GM19238 (cell line): ENCODE measurements at regions not wholly inside any gene's neighbourhood (a gene's known extent, or its start where the extent isn't known, plus 50 kb on each side); places are given as distances from the start of the nearest gene placed in this dataset.

Source experiments
- DNase-seq: peaks from one replicate; pipeline ENCODE4 v3.0.0; 2011; ENCODE audit warnings: low spot score; ENCODE audit not compliant: insufficient read length

DNA sequence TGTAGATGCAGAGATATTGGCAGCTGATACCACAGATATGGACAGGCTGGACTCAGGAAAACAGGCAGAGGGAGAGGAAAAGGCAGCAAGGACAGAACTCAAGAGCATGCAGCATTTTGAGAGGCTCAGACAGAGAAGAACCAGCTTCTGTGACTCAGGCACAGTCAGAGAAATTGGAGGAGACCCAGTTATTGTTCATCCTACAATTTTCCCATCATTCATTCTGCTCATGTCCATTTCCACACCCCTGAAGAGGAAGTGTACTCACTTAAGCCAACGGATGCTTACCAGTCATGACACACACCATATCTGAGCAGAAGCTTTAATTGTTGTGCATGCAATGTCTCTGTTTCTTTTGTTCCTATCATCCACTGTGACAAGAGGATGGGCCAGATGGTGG is 359.8 kb upstream of the HTR2A start:
- DNase-seq, result no peak

DNA sequence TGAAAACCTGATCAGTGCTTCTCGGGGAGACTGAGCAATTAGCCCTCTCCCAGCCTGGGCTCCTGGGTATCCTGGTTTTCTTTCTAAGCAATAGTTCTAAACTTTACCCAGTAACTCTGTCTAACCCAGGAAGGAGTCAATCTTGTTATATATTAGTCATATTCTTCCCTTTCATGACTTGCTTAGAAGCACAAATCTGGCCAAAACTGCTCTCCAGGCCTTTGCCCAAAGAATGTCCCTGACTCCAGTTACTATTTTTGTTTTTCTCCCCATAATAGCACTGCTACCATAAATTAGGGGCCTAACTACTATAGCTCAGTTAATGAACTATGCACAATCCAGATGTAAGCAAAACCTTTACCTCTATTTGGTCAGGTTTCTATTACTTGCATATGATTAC is 355.8 kb upstream of the HTR2A start:
- DNase-seq, result no peak

- no peak for DNase-seq
Observed at GRCh38 chr13:47251771-47252170, 354.9 kb upstream of the HTR2A start.

GRCh38 chr13:47250146-47250545 is 353.3 kb upstream of the HTR2A start:
- DNase-seq, result no peak

- DNase-seq, result no peak
Observed at GRCh38 chr13:47249266-47249665, 352.4 kb upstream of the HTR2A start.

DNA sequence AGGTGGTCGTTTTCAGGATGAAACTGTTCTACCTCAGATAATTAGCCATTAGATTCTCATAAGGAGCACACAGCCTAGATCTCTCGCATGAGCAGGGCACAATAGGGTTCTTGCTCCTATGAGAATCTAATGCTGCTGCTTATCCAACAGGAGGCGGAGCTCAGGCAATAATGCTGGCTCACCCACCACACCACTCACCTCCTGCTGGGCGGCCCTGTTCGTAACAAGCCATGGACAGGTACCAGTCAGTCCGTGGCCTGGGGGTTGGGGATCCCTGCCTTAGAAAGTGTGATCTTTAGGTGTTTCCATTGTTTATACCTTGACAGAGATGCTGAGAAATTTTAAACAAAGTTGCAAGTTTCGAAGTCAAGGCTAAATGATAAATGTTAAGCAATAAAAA is 344.6 kb upstream of the HTR2A start:
- no peak for DNase-seq

- DNase-seq, result no peak
Observed at GRCh38 chr13:47239025-47239424, 342.2 kb upstream of the HTR2A start.

GRCh38 chr13:47237571-47237970 is 340.7 kb upstream of the HTR2A start:
- no peak for DNase-seq

DNA sequence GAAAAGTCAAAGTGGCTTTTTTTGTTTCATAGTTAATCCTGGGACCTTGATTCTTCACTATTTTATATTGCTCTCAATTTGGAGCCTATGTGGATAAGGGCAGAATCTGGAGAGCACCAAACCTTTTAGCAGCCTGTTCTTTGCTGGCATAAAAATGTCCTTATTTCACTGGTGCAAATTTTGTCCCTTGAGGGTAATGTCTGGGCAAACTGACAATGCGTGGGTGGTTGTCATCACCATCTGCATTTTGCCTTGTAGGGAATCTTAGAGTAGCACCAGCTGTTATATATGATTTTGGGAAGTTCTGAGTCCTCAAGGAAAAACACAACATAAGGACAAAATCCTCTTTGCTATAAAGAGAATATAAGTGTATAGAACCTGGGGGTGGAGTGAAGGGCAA is 336.9 kb upstream of the HTR2A start:
- DNase-seq, result no peak

GRCh38 chr13:47232516-47232915 is 335.7 kb upstream of the HTR2A start:
- DNase-seq, result no peak

DNA sequence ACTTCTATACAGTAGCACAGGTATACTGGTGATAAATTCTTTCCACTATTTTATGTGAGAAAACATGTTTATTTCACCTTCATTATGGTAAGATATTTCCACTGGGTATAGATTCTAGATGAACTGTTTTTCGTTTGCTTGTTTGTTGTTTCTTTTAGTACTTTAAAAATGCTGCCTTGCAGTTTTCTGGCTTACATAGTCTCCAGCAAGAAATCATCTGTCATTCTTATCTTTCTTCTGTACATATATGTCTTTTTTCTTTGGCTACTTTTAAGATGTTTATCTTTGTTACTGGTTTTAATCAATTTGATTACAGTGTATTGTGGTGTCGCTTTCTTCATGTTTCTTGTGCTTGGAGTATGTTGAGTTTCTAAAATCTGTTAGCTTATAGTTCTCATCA is 333.3 kb upstream of the HTR2A start:
- no peak for DNase-seq

- no peak for DNase-seq
Observed at GRCh38 chr13:47226516-47226915, 329.7 kb upstream of the HTR2A start.

GRCh38 chr13:47220453-47221140 is 323.7 kb upstream of the HTR2A start:
- DNase-seq, result no peak

DNA sequence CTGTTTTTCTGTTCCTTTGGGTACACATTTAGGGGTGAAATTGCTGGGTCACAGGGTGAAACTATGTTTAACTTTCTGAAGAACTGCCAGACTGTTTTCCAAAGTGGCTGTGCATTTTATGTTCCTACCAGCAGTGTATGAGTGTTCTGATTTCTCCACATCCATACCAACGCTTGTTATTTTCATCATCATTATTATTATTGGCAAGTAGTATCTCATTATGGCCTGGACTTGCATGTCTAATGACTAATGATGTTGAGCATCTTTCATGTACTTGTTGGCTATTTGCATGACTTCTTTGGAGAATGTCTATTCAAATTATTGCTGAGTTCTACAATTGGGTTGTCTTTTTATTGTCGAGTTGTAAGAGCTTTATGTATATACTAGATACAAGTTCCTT is 321.8 kb upstream of the HTR2A start:
- no peak for DNase-seq

GRCh38 chr13:47216176-47216822 is 319.4 kb upstream of the HTR2A start:
- DNase-seq, result no peak

DNA sequence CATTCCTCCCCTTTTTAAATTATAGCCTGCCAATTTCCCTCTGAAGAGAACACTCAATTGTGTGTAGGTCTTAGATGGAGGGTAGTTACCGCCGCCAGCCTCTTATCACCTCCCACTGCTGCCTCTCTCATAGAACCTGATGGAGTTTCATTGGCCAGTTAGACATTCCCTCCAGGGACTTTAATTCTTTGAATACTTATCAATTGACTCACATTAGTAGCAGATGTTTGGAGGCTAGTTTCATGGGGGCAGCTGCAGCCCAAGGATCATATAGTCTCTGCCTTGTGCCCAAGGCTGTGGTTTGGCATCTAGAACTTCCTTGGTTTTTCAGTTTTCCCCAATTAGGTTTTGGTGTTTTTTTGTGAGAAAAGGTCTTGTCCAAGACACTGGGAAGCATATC is 318.9 kb upstream of the HTR2A start:
- DNase-seq, result no peak

GRCh38 chr13:47213047-47213446 is 316.2 kb upstream of the HTR2A start:
- DNase-seq, result no peak

DNA sequence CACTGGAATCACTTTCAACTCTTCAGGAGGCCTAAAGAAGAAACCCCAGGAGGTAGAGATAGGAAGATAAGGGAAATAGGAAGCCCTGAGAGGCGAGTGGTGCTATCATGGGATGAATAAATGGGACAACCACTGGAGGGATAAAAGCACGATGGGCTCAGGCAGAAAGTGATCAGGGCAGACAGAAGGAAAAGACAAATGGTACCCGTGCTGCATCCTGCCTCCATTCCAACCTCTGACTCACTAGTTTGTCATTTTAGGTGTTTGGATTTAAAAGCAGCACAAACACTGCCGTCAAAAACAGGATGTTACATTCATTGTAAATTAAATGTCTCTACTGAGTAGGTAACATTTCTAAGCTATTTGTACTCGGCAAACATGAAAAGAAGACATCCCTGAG is 314.3 kb upstream of the HTR2A start:
- no peak for DNase-seq

- no peak for DNase-seq
Observed at GRCh38 chr13:47206111-47206510, 309.3 kb upstream of the HTR2A start.

DNA sequence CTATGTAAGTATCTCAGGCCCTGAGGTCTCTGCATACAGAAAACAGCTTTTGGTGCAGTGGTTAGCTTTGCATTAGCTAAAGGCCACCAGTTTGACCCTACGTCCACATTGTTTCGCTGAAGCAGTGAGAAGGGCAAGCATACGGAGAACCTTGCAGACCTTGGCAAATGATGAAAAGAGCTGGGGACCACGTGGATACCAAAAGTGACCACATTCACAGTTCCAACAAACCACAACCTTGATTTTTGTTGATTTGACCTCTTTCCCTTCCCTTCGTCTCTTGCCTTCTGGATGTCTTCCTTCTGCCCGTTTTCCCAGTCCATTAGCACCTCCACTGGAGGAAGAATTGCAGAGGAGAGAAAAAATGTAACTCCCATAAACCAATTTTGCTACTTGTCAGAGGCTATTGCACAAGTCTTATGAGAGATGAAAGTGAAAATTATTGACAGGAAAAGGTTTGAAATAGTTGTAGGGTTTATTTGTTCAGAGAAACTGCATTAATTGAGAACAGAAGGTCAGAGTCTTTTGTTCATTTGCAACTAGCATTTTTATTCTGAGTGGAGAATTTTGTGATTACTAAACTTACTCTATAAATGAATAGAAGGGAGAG is 293.9 kb upstream of the HTR2A start:
- DNase-seq, result no peak

- no peak for DNase-seq
Observed at GRCh38 chr13:47188802-47189201, 291.9 kb upstream of the HTR2A start.

DNA sequence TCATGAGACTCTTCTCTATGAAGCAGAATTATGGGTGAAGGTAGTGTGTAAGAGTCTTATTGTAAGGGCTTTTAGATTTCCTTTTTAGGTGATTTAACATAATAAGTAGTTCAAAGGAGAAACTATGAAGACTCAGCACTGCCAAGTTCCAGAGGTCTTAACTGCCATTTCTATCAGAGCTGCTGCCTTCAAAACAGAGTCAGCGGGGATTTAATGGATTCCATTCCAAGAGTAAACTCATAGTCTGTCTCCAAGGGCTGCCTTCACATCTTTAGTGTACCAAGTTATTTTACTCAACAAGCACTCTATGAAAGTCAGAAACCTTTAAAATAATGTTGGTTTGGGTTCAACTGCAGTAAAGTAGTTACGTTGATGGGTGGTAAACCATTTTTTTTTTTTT is 289.6 kb upstream of the HTR2A start:
- DNase-seq, result no peak

DNA sequence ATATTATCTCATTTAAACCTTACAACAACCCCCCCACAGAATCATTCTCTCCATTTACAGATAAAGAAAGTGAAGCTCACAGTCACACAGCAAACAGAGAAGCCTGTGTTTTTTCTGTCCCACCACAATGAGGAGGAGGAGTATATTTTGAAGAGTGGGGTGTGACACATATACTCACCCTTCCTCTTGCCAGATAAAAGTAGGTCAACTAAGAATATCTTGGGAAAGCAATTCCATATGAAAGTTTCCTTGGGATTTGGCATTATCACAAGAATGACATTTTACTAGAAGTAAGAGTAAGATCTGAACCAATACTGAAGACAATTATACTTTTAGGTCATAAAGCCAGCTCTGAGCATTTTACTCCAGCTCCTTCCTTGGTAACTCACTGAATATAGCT is 287.5 kb upstream of the HTR2A start:
- DNase-seq, result no peak
